Endothelial cell of umbilical vein (primary cell): ENCODE measurements at regions not wholly inside any gene's neighbourhood (a gene's known extent, or its start where the extent isn't known, plus 50 kb on each side); places are given as distances from the start of the nearest gene placed in this dataset.

Experiments used
- BruUV-seq: library from RNA; stranded (reverse); fragments of 400-500 nt; replicated peaks from 2 replicates; lab custom pipeline; 2021; lab: Mats Ljungman, UMichigan
- CTCF ChIA-PET: fragments of 300-600, 350-600 bp; sonication (Branson Sonifier 250); formaldehyde crosslinking; loops from one replicate; lab custom pipeline; 2021; ENCODE audit warnings: antibody characterized with exemption, inconsistent platforms; lab: Charles Lee
- POLR2A ChIA-PET: fragments of 300-600, 350-600 bp; sonication (Branson Sonifier 250); formaldehyde crosslinking; loops from one replicate; lab custom pipeline; 2021; ENCODE audit warnings: antibody characterized with exemption, inconsistent platforms; lab: Charles Lee
- DNase-seq: peaks from one replicate; pipeline ENCODE4 v3.0.0-alpha.2; 2011; ENCODE audit warnings: low read depth, low spot score
- FAIRE-seq: peaks from 2 replicates; lab custom pipeline; 2011; peaks lifted over from hg19 to GRCh38; lab: Jason Lieb, UNC
- H2AFZ ChIP-seq: 2 replicates; pipeline ENCODE4 v1.6.0; 2012; ENCODE audit warnings: low read depth, low read length, control low read depth, inconsistent platforms
- H3K27ac ChIP-seq: 2 replicates; pipeline ENCODE4 v1.5.1; 2011; ENCODE audit warnings: low read depth, mild to moderate bottlenecking, control low read depth, low read length, moderate library complexity; ENCODE audit not compliant: insufficient read depth
- H3K27me3 ChIP-seq, 2 experiments: 2 replicates each; pipeline versions ENCODE4 v1.6.0 to v1.6.1; 2011; ENCODE audit warnings: low read length in 2 of 2, mixed read lengths in 1 of 2; ENCODE audit not compliant: control insufficient read depth in 2 of 2, insufficient read depth in 2 of 2
- H3K36me3 ChIP-seq, 2 experiments: 2 replicates in 1 of 2; 3 replicates in 1 of 2; pipeline ENCODE4 v1.5.1; 2011; ENCODE audit warnings: low read length in 2 of 2, mild to moderate bottlenecking in 1 of 2, moderate library complexity in 1 of 2; ENCODE audit not compliant: control insufficient read depth in 2 of 2, insufficient read depth in 2 of 2; ENCODE audit errors: extremely low read depth in 1 of 2
- H3K4me1 ChIP-seq: 3 replicates; pipeline ENCODE4 v1.5.1; 2011; ENCODE audit warnings: mild to moderate bottlenecking, low read length; ENCODE audit not compliant: control insufficient read depth, insufficient read depth; ENCODE audit errors: extremely low read depth
- H3K4me2 ChIP-seq: 2 replicates; pipeline ENCODE4 v1.6.1; 2011; ENCODE audit warnings: low read length, control low read depth, mixed read lengths; ENCODE audit not compliant: insufficient read depth
- H3K4me3 ChIP-seq, 3 experiments: fragments of 200-600 bp in 1 of 3; sonication (generic), shearing (Covaris generic) in 1 of 3; replicated peaks in 1 of 3; 2 replicates each; pipeline ENCODE4 v1.5.1; 2011 to 2016; ENCODE audit warnings: control low read depth in 3 of 3, low read length in 3 of 3, mild to moderate bottlenecking in 2 of 3, inconsistent platforms in 1 of 3, low read depth in 1 of 3, moderate library complexity in 1 of 3; ENCODE audit not compliant: insufficient read depth in 1 of 3
- H3K79me2 ChIP-seq: 2 replicates; pipeline ENCODE4 v1.6.0; 2012; ENCODE audit warnings: low read length, inconsistent platforms; ENCODE audit not compliant: control insufficient read depth, insufficient read depth
- H3K9ac ChIP-seq: replicated peaks from 2 replicates; pipeline ENCODE3; 2011; ENCODE audit warnings: low read length, control low read depth; ENCODE audit not compliant: insufficient read depth; ENCODE audit errors: extremely low read depth
- H3K9me1 ChIP-seq: replicated peaks from 3 replicates; pipeline ENCODE4 v1.6.0; 2011; ENCODE audit warnings: mild to moderate bottlenecking, low read length; ENCODE audit not compliant: control insufficient read depth, insufficient read depth; ENCODE audit errors: extremely low read depth
- H3K9me3 ChIP-seq: replicated peaks from 2 replicates; pipeline ENCODE4 v1.5.1; 2012; ENCODE audit warnings: low read length, inconsistent platforms; ENCODE audit not compliant: control insufficient read depth, insufficient read depth
- H4K20me1 ChIP-seq: replicated peaks from 2 replicates; pipeline ENCODE3; 2011; ENCODE audit warnings: mild to moderate bottlenecking, low read length; ENCODE audit not compliant: control insufficient read depth, insufficient read depth; ENCODE audit errors: extremely low read depth
- CTCF ChIP-seq, 2 donors: IDR thresholded peaks; 1 replicate in 1 of 2; 2 replicates in 1 of 2; pipeline ENCODE4 v1.5.1; 2011; ENCODE audit warnings: low read length in 2 of 2, mild to moderate bottlenecking in 2 of 2, moderate library complexity in 2 of 2, control low read depth in 1 of 2, inconsistent platforms in 1 of 2, low read depth in 1 of 2; ENCODE audit not compliant: insufficient read depth in 1 of 2; ENCODE audit errors: extremely low read depth in 1 of 2
- FOS ChIP-seq: IDR thresholded peaks from 2 replicates; pipeline ENCODE4 v1.6.1; 2011; ENCODE audit warnings: mild to moderate bottlenecking, low read length, moderate library complexity, borderline replicate concordance; ENCODE audit not compliant: insufficient read depth
- JUN ChIP-seq: IDR thresholded peaks from 2 replicates; pipeline ENCODE4 v1.6.1; 2011; ENCODE audit warnings: borderline replicate concordance, low read depth; ENCODE audit not compliant: insufficient read length, insufficient read depth
- MAX ChIP-seq: IDR thresholded peaks from 2 replicates; pipeline ENCODE4 v1.6.1; 2011; ENCODE audit not compliant: insufficient read depth, insufficient read length
- MYC ChIP-seq: IDR thresholded peaks from one replicate; pipeline ENCODE4 v1.6.1; 2011; ENCODE audit warnings: mild to moderate bottlenecking, low read depth, low read length
- POLR2A ChIP-seq: IDR thresholded peaks from 2 replicates; pipeline ENCODE4 v1.6.1; 2012; ENCODE audit warnings: low read depth, mild to moderate bottlenecking, control low read depth, low read length
- dilution Hi-C: fragments of 300-500 bp; cut with MboI; formaldehyde crosslinking; loops from one replicate; pipeline ENCODE4 v1.15.0; 2019; ENCODE audit warnings: low sequenced_read_pairs; ENCODE audit not compliant: extremely low pct_ligation_motif_present
- intact Hi-C: fragments of 100-400 bp; cut with micrococcal nuclease; formaldehyde crosslinking; loops from one replicate; pipeline ENCODE4 v1.10.0; 2022

GRCh38 chr11:100630898-100631297 lies 56.2 kb upstream of the ARHGAP42 start:
- intact Hi-C loops, result no loop called here
- Histone ChIP-seq H3K79me2 (no peaks in the 10 kb centered on the region), H3K4me1 (peaks cover 9% of the 10 kb centered on the region), H4K20me1 (no peaks in the 10 kb centered on the region), H3K27ac (no peak overlapping the region), H3K36me3 (no peaks in the 10 kb centered on the region), H3K9me1 (no peaks in the 10 kb centered on the region), H3K4me2 (no peak overlapping the region), H3K27me3 (no peaks in the 10 kb centered on the region), H3K4me3 (no peak overlapping the region), H2AFZ (no peak overlapping the region), H3K9ac (no peak overlapping the region), H3K9me3 (no peaks in the 10 kb centered on the region)
- dilution Hi-C loops, result no loop called here
- no peak for FAIRE-seq
- POLR2A ChIA-PET, result no interaction called here
- CTCF ChIA-PET, result no interaction called here
- BruUV-seq, result no TSS peak
- TF ChIP-seq MAX (no peak), JUN (no peak), CTCF (IDR thresholded peaks at IDR 0.05; ENCODE audit: extremely low read depth in 1 of 2, insufficient read depth in 1 of 2, low read depth in 1 of 2, low read length in 2 of 2) (no peak), FOS (no peak), POLR2A (no peak), MYC (no peak)
- DNase-seq, result peak; percentile 34

- H3K4me3 ChIP-seq, result no peak overlapping the region
- no peaks in the 10 kb centered on the region for H4K20me1 ChIP-seq
- H3K4me1 ChIP-seq, result peaks cover 9% of the 10 kb centered on the region
- no peak overlapping the region for H3K9ac ChIP-seq
- H3K4me2 ChIP-seq, result no peak overlapping the region
- ChIA-PET CTCF (no interaction called here), POLR2A (no interaction called here)
- intact Hi-C loops, result no loop called here
- no TSS peak for BruUV-seq
- H3K36me3 ChIP-seq, result no peaks in the 10 kb centered on the region
- no peaks in the 10 kb centered on the region for H3K9me1 ChIP-seq
- TF ChIP-seq FOS, result no peak
- no peak for TF ChIP-seq CTCF (IDR thresholded peaks at IDR 0.05; ENCODE audit: extremely low read depth in 1 of 2, insufficient read depth in 1 of 2, low read depth in 1 of 2, low read length in 2 of 2)
- H2AFZ ChIP-seq, result no peak overlapping the region
- dilution Hi-C loops, result no loop called here
- FAIRE-seq (no peak), DNase-seq (no peak)
- no peaks in the 10 kb centered on the region for H3K79me2 ChIP-seq
- no peaks in the 10 kb centered on the region for H3K27me3 ChIP-seq
- no peak overlapping the region for H3K27ac ChIP-seq
- no peaks in the 10 kb centered on the region for H3K9me3 ChIP-seq
These were observed 55.8 kb upstream of the ARHGAP42 start for GRCh38 chr11:100631316-100631715.
